ENCODE measurements at regions not wholly inside any gene's neighbourhood (a gene's known extent, or its start where the extent isn't known, plus 50 kb on each side); places are given as distances from the start of the nearest gene placed in this dataset.

GRCh38 chr6:12479451-12479850, 189.3 kb downstream of the EDN1 start:
- no peak for DNase-seq (ENCODE audit: low read depth)
- TF ChIP-seq CTCF (IDR thresholded peaks at IDR 0.05; ENCODE audit: insufficient read depth, low read depth, low read length) = no peak
- H3K4me3 ChIP-seq (ENCODE audit: low read depth, low read length) = no peak overlapping the region

- TF ChIP-seq CTCF (IDR thresholded peaks at IDR 0.05; ENCODE audit: insufficient read depth, low read depth, low read length) = no peak
- no peak for DNase-seq (ENCODE audit: low read depth)
- H3K4me3 ChIP-seq (ENCODE audit: low read depth, low read length) = no peak overlapping the region
These were observed 189.7 kb downstream of the EDN1 start for GRCh38 chr6:12479881-12480280.

GRCh38 chr6:12480379-12480778, 190.2 kb downstream of the EDN1 start:
- TF ChIP-seq CTCF (IDR thresholded peaks at IDR 0.05; ENCODE audit: insufficient read depth, low read depth, low read length) = no peak
- no peak for DNase-seq (ENCODE audit: low read depth)
- H3K4me3 ChIP-seq (ENCODE audit: low read depth, low read length) = no peak overlapping the region

- no peak for DNase-seq (ENCODE audit: low read depth)
These were observed 191.1 kb downstream of the EDN1 start for GRCh38 chr6:12481292-12481691.

GRCh38 chr6:12481850-12482249, 191.7 kb downstream of the EDN1 start:
- no peak for TF ChIP-seq CTCF (IDR thresholded peaks at IDR 0.05; ENCODE audit: insufficient read depth, low read depth, low read length)
- DNase-seq (ENCODE audit: low read depth) = no peak
- H3K4me3 ChIP-seq (ENCODE audit: low read depth, low read length) = no peak overlapping the region

More at GRCh38 chr6:12481292-12481691, 191.1 kb downstream of the EDN1 start:
- no peak for TF ChIP-seq CTCF (IDR thresholded peaks at IDR 0.05; ENCODE audit: insufficient read depth, low read depth, low read length)
- no peak overlapping the region for H3K4me3 ChIP-seq (ENCODE audit: low read depth, low read length)

GRCh38 chr6:12482386-12483375, 192.5 kb downstream of the EDN1 start:
- DNase-seq (ENCODE audit: low read depth) = no peak
- TF ChIP-seq CTCF (IDR thresholded peaks at IDR 0.05; ENCODE audit: insufficient read depth, low read depth, low read length) = peak; percentile 20

More at GRCh38 chr6:12482386-12483375, 192.5 kb downstream of the EDN1 start:
- no peak overlapping the region for H3K4me3 ChIP-seq (ENCODE audit: low read depth, low read length)
